ACC112 (cell line): ENCODE measurements at regions not wholly inside any gene's neighbourhood (a gene's known extent, or its start where the extent isn't known, plus 50 kb on each side); places are given as distances from the start of the nearest gene placed in this dataset.

Experiments used
- H2AFZ ChIP-seq: fragments of 200-600 bp; sonication (generic); one replicate; pipeline ENCODE4 v1.6.0; 2017; ENCODE audit warnings: antibody characterized with exemption, low read length; ENCODE audit not compliant: unreplicated experiment
- H3K27ac ChIP-seq: fragments of 200-600 bp; sonication (generic); 2 replicates; pipeline ENCODE4 v1.5.1; 2014; ENCODE audit warnings: low read depth, mild to moderate bottlenecking, antibody characterized with exemption, low read length, moderate library complexity
- H3K27me3 ChIP-seq: fragments of 200-600 bp; sonication (generic); 2 replicates; pipeline ENCODE4 v1.6.1; 2014; ENCODE audit warnings: mild to moderate bottlenecking, antibody characterized with exemption, low read length, moderate library complexity, mixed read lengths; ENCODE audit not compliant: insufficient read depth
- H3K36me3 ChIP-seq: fragments of 200-600 bp; sonication (generic); 2 replicates; pipeline ENCODE4 v1.6.1; 2016; ENCODE audit warnings: mild to moderate bottlenecking, antibody characterized with exemption, low read length, moderate library complexity, mixed read lengths; ENCODE audit not compliant: insufficient read depth
- H3K4me1 ChIP-seq: fragments of 200-600 bp; sonication (generic); one replicate; pipeline ENCODE4 v1.6.1; 2016; ENCODE audit warnings: low read length, mixed read lengths; ENCODE audit not compliant: insufficient read depth, unreplicated experiment, control insufficient read depth
- H3K4me3 ChIP-seq: fragments of 200-600 bp; sonication (generic); 2 replicates; pipeline ENCODE4 v1.5.1; 2014; ENCODE audit warnings: mild to moderate bottlenecking, low read depth, low read length
- H3K79me2 ChIP-seq: fragments of 200-600 bp; sonication (generic); one replicate; pipeline ENCODE4 v1.6.0; 2016; ENCODE audit warnings: low read length; ENCODE audit not compliant: control insufficient read depth, unreplicated experiment, insufficient read depth

DNA sequence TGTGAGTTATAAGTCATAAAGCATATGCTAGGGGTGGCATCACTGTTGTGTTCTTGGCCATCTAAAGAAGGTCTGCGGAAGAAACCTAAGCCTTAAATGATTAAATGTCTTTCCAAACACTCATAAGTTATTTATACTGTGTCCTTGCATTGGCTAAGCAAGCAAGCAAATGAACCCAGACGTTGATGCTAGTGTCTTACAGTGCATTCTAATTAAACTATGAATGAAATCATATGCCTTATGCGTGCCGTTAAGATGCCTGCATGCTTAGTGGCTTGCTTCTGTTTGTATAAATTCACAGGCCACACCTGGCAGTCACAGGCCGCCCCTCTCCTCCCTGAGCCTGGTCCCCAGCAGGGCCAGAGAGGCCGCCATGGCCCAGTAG, 49.9 kb downstream of the RIN2 start:
- no peak overlapping the region for H2AFZ ChIP-seq
- no peaks in the 10 kb centered on the region for H3K79me2 ChIP-seq
- no peak overlapping the region for H3K4me3 ChIP-seq
- no peaks in the 10 kb centered on the region for H3K36me3 ChIP-seq
- no peak overlapping the region for H3K27ac ChIP-seq
- H3K4me1 ChIP-seq: peaks cover 31% of the 10 kb centered on the region
- H3K27me3 ChIP-seq: no peaks in the 10 kb centered on the region

DNA sequence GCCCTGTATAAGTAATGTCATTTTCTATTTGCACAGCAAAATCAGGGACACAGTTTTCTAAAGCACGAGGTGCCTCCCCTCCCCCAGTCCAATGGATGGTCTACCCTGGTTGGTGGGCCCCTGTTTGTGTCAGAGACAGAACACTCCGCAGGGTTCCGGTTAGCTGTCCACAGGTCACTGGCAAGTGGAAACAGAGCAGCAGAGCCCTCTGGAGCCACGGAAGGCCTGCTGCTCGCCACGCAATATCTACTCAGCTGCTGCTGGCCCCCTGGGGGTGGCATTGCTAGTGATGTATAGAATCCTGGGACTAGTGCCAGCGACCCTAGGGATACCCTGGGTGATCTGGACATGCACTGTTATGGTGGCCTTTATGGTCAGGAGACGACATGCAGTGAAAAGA, 50.4 kb downstream of the RIN2 start:
- no peak overlapping the region for H3K4me3 ChIP-seq
- no peaks in the 10 kb centered on the region for H3K79me2 ChIP-seq
- H3K4me1 ChIP-seq: peaks cover 37% of the 10 kb centered on the region
- H2AFZ ChIP-seq: no peak overlapping the region
- H3K27me3 ChIP-seq: no peaks in the 10 kb centered on the region
- no peaks in the 10 kb centered on the region for H3K36me3 ChIP-seq
- no peak overlapping the region for H3K27ac ChIP-seq

DNA sequence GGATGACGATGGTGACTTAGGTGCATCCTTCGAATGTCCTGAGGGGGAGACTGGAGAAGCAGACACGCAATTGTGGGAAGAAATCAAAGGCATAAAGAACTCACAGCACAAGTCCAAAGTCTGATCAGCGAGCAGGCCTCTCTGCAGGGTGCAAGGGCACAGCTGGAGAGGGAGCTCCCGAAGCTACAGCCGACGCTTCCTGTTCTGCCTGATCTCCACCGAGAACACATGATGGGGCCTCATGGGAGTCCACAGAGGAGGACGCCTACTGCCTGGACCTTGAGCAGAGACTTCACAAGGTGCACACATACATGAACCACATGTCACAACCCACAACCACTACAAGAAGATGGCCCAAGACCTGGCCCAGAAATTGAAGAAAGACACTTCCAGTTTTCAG, 51.4 kb downstream of the RIN2 start:
- Histone ChIP-seq H2AFZ (no peak overlapping the region), H3K79me2 (no peaks in the 10 kb centered on the region), H3K4me1 (peaks cover 46% of the 10 kb centered on the region), H3K4me3 (no peak overlapping the region), H3K36me3 (no peaks in the 10 kb centered on the region), H3K27me3 (no peaks in the 10 kb centered on the region), H3K27ac (no peak overlapping the region)

DNA sequence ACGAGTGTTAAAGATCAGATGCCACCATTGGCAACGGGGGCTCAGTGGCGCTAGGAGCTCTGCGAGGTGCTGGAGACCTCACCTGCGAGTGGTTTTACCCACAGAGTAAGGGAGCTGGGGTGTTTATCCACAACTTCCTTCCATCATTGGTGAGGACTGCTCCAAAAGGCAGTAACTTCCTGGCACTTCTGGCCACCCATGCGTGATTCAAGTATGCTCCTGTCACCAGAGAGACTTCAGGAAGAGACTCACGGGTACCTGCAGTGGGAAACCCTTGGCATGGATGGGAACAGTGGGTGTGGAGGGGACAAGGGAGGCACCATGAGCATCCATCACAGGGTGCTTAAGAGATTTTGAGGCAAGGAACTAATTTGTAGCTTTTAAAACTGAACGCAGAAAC, 53.2 kb downstream of the RIN2 start:
- H3K27me3 ChIP-seq: no peaks in the 10 kb centered on the region
- H3K36me3 ChIP-seq: no peaks in the 10 kb centered on the region
- no peak overlapping the region for H2AFZ ChIP-seq
- H3K4me3 ChIP-seq: no peak overlapping the region
- no peaks in the 10 kb centered on the region for H3K79me2 ChIP-seq
- H3K27ac ChIP-seq: peak overlapping the region; percentile 100
- H3K4me1 ChIP-seq: peaks cover 61% of the 10 kb centered on the region

DNA sequence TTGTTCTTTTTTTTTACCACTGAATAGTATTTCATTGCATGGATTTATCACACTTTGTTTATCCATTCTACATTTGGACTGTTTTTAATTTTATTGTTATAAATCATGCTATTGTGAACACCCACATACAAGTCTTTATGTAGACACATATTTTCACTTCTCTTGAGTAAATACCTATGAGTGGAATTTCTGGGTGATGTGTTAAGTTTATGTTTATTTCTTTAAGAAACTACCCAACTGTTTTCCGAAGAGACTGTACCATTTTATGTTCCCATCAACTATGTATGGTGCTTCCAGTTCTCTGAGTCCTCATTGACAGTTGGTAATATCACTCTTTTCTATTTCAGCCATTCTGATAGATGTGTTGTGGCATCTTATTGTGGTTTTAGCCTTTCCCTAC, 54.0 kb downstream of the RIN2 start:
- H3K36me3 ChIP-seq: no peaks in the 10 kb centered on the region
- H3K27me3 ChIP-seq: no peaks in the 10 kb centered on the region
- H3K79me2 ChIP-seq: no peaks in the 10 kb centered on the region
- H3K4me3 ChIP-seq: peak overlapping the region; percentile 8; the same call in 1 of the 2 replicates
- peaks cover 63% of the 10 kb centered on the region for H3K4me1 ChIP-seq
- peak overlapping the region; percentile 55 for H2AFZ ChIP-seq
- H3K27ac ChIP-seq: peak overlapping the region; percentile 100

DNA sequence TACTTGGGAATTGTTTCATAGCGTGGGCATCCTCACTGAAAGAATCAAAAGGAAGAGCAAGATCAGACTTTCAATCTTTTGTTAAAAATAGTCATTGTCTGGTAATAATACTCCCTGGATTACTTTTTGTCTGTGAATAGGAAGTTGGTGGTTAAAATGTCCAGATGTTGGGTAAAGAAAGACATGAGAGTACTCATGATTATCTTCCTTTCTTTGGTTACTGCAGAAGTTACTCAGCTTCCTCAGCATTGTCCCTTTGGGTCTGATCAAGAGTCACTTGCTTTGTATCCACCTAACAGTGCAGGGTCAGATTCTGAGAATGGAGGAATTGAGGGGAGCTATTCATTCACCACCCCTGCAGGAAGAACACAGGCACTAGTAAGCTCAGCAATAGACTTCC, 54.6 kb downstream of the RIN2 start:
- Histone ChIP-seq H3K27ac (peak overlapping the region; percentile 100), H3K79me2 (no peaks in the 10 kb centered on the region), H3K27me3 (no peaks in the 10 kb centered on the region), H3K4me1 (peaks cover 63% of the 10 kb centered on the region), H2AFZ (no peak overlapping the region), H3K4me3 (peak overlapping the region; percentile 8; the same call in 1 of the 2 replicates), H3K36me3 (no peaks in the 10 kb centered on the region)

DNA sequence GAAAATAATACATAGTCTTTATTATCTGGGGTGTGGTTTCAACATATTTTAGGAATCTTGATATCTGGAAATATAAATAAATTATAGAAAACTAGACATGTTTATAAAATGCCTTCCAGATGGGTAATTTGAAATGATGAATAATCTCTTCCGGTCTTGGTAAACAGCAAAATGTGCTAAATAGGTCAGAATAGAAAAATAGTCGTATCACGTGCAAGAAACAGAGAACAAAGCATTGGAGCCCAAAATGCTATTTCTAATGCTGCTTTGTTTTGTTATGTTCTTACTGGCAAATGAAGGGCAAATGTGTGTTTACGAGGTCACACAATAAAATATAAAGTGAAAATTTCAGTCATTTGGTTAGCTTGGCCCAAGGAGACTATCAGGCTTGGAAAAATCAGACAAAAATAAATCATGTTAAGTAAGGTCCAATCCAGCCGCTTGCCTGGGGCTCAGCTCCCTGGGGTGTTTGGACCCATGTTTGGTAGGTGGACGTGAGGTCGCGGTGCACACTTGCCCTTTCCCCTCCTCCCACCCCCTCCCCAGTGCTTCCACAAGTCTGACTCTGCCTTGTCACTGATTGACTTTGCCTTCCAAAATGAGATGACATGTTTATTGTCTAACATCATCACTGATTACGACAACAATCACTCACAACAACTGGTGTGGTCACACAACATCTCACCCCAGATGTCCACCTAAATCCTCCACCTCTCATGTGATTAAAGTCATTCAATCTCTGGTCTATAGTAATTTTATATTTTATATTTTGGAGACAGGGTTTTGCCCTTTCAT, 56.0 kb downstream of the RIN2 start:
- H3K27ac ChIP-seq: peak overlapping the region; percentile 100
- H3K79me2 ChIP-seq: no peaks in the 10 kb centered on the region
- peaks cover 68% of the 10 kb centered on the region for H3K4me1 ChIP-seq
- H3K36me3 ChIP-seq: 0 out of 2 replicates have a peak, but pooled peaks cover 2% of the 10 kb centered on the region
- no peak overlapping the region for H2AFZ ChIP-seq
- H3K4me3 ChIP-seq: no peak overlapping the region
- no peaks in the 10 kb centered on the region for H3K27me3 ChIP-seq

DNA sequence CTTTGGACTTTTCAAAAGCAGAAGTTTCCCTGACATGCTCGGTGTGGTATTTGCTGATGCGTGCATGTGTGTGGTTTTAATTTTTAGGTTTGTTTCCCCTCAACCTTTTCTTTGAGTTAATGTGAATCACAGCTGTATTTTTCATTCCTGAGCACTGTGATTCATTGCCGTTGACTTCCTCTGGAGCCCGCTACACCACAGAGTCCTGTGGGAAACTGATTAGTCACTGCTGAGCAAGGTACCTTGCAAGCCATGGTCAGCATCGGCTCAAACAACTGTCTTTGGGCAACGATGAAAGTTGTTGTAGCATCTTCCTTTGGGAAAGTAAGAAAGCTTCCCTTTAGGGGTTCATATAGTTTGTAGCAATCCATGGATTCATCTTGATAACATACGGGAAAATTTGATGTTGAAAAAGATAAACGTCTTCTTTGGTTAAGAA, 57.5 kb downstream of the RIN2 start:
- Histone ChIP-seq H3K4me1 (peaks cover 74% of the 10 kb centered on the region), H3K36me3 (0 out of 2 replicates have a peak, but pooled peaks cover 5% of the 10 kb centered on the region), H2AFZ (no peak overlapping the region), H3K79me2 (no peaks in the 10 kb centered on the region), H3K4me3 (peak overlapping the region; percentile 43; the same call in 1 of the 2 replicates), H3K27ac (peak overlapping the region; percentile 100), H3K27me3 (no peaks in the 10 kb centered on the region)

DNA sequence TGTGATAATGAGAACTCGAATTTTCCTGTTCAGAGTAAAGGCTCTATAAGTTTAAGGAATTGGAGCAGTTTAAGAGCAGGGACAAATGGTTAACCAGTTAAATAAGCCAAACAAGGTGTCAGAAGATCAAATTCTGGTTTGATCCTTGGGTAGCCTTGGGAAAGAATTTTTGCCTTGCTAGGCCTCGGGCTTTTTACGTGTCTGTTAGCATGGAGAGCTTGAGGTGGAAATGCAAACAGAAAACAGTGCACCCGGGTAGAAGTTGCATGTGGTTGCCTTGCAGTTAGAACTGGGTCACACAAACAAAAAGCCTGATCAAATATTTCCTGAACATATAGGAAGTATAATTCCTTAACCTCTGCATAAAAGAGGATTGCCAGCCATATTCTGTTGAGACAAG, 58.3 kb downstream of the RIN2 start:
- Histone ChIP-seq H3K36me3 (0 out of 2 replicates have a peak, but pooled peaks cover 5% of the 10 kb centered on the region), H2AFZ (no peak overlapping the region), H3K4me3 (peak overlapping the region; percentile 43; the same call in 1 of the 2 replicates), H3K27ac (peak overlapping the region; percentile 100), H3K79me2 (no peaks in the 10 kb centered on the region), H3K4me1 (peaks cover 75% of the 10 kb centered on the region), H3K27me3 (no peaks in the 10 kb centered on the region)

DNA sequence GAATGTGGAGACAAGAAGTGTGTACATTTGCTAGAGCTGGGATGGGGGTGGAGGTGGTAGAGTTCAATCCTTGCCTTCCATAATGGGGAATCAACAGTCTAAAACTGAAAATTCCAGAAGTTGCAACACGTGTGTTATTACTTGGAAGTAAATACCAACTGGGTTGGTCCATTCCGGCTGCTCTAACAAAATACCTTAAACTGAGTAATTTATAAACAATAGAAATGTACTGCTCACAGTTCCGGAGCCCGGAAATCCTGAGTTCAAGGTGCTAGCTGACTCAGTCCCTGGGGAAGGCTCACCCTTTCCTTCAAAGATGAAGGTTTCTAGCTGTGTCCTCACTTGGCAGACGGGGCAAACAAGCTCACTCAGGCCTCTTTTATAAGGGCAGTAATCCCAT, 59.0 kb downstream of the RIN2 start:
- Histone ChIP-seq H3K4me1 (peaks cover 69% of the 10 kb centered on the region), H2AFZ (no peak overlapping the region), H3K79me2 (no peaks in the 10 kb centered on the region), H3K27ac (peak overlapping the region; percentile 100), H3K27me3 (no peaks in the 10 kb centered on the region), H3K36me3 (0 out of 2 replicates have a peak, but pooled peaks cover 5% of the 10 kb centered on the region), H3K4me3 (peak overlapping the region; percentile 6; the same call in 1 of the 2 replicates)

DNA sequence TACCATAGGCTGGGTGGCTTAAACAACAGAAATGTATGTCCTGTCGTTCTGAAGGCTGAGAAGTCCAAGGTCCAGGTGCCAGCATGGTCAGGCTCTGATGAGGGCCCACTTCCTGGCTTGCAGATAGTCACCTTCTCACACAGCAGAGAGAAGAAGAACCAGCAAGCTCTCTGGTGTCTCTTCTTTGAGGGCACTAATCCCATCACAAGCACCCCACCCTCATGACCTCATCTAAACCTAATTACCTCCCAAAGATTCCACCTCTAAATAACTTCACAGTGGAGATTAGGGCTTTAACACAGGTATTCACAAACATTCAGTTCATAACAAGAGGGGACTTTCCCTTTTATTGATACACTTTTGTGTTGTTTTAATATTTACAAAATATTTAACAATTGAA, 61.1 kb downstream of the RIN2 start:
- Histone ChIP-seq H3K4me1 (peaks cover 48% of the 10 kb centered on the region), H3K79me2 (no peaks in the 10 kb centered on the region), H3K36me3 (0 out of 2 replicates have a peak, but pooled peaks cover 5% of the 10 kb centered on the region), H2AFZ (no peak overlapping the region), H3K4me3 (no peak overlapping the region), H3K27ac (no peak overlapping the region), H3K27me3 (no peaks in the 10 kb centered on the region)
